Astrocyte of the spinal cord (primary cell): ENCODE measurements at regions not wholly inside any gene's neighbourhood (a gene's known extent, or its start where the extent isn't known, plus 50 kb on each side); places are given as distances from the start of the nearest gene placed in this dataset.

Source experiments
- DNase-seq: peaks from one replicate; pipeline ENCODE4 v3.0.0; 2011; ENCODE audit warnings: low read depth, low spot score
- H3K4me3 ChIP-seq: 2 replicates; pipeline ENCODE4 v1.5.1; 2011; ENCODE audit warnings: low read depth, mild to moderate bottlenecking, low read length, moderate library complexity
- CTCF ChIP-seq: IDR thresholded peaks from 2 replicates; pipeline ENCODE4 v1.5.1; 2012; ENCODE audit warnings: low read depth, mild to moderate bottlenecking, low read length, inconsistent platforms
- in situ Hi-C: cut with HindIII; loops from 2 replicates; pipeline ENCODE4 v1.10.0; 2017; ENCODE audit warnings: low sequenced_read_pairs

DNA sequence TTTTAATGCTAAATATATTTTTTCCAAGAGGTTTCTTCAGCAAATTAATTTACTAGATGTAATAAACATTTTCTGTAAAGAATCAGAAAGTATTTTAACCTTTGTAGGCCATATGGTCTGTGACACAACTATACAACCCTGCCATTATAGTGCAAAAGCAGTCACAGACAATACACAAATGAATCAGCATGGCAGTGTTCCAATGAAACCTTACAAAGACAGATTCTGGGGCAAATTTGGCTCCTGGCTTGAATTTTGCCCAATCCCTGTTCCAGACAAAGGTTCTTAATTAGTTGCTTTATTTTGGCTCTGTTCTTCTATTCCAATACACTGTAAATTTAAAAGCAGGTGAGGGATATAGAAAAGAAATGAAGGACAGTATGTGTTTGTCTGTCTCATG, 352.5 kb downstream of the C12orf50 start:
- in situ Hi-C loops = no loop called here
- DNase-seq = no peak
- no peak for TF ChIP-seq CTCF
- H3K4me3 ChIP-seq = no peak overlapping the region

DNA sequence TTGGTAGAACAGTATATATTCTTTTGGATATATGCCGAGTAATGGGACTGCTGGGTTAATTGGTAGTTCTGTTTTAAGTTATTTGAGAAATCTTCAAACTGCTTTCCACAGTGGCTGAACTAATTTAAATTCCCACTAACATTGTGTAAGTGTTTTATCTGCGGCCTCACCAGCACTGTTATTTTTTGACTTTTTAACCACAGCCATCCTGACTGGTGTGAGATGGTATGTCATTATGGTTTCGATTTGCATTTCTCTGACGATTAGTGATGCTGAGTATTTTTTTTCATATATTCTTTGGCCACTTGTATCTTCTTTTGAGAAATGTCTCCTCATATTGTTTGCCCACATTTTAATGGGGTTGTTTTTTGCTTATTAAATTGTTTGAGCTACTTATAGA, 357.4 kb downstream of the C12orf50 start:
- no peak for TF ChIP-seq CTCF
- in situ Hi-C loops = no loop called here
- H3K4me3 ChIP-seq = no peak overlapping the region
- peak; percentile 62 for DNase-seq

- H3K4me3 ChIP-seq = no peak overlapping the region
- DNase-seq = no peak
- in situ Hi-C loops = no loop called here
- TF ChIP-seq CTCF = no peak
Observed at GRCh38 chr12:87670448-87670847, 358.8 kb downstream of the C12orf50 start.

DNA sequence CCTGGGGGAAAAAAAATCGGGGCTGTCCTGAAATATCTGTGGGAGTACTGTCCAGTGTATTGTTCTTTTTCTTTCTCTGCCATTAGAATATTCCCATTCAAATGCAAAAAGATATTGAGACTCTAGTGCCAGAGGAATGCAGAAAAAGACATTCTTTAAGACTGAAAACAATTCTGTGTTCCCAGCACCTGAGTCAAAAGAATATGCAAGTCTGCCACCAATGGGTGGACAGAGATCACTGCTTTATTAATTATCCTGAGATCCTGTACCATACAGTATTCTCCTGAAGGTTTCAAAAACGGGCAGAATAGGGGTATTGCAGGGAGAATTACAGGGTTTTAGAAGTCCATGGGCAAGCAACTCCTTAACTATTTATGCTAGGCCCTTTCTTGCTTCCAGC, 361.8 kb downstream of the C12orf50 start:
- H3K4me3 ChIP-seq = no peak overlapping the region
- TF ChIP-seq CTCF = peak; percentile 31
- in situ Hi-C loops = no loop called here
- peak; percentile 51 for DNase-seq

DNA sequence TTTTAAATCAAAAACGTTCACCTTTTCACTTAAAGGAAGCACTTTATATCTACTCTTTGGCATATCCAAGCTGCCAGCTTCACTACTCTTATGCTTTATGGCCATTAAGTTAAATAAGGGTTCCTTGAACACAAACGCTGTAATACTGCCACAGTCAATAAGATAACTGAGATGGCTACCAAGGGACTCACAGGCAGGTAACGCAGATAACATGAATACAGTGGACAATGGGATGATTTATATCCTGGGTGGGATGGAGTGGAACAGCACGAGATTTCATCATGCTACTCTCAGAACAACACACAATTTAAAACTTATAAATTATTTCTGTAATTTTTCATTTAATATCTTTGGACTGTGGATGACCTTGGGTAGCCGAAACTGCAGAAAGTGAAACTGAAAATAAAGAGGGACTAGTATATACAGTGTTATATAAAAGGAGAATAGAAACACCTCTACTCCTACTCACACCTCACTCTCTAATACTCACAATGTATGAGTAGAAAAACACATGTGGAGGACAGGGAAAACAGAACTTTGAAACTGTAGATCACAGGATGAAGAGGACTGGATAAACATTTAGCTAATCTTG, 367.3 kb downstream of the C12orf50 start:
- TF ChIP-seq CTCF = no peak
- no peak for DNase-seq
- H3K4me3 ChIP-seq = no peak overlapping the region
- in situ Hi-C loops = no loop called here

GRCh38 chr12:87660987-87661774, 368.0 kb downstream of the C12orf50 start:
- H3K4me3 ChIP-seq = no peak overlapping the region
- DNase-seq = no peak
- no peak for TF ChIP-seq CTCF
- in situ Hi-C loops = no loop called here
